HepG2 (cell line): ENCODE measurements at regions not wholly inside any gene's neighbourhood (a gene's known extent, or its start where the extent isn't known, plus 50 kb on each side); places are given as distances from the start of the nearest gene placed in this dataset.

Experiments used
- ATAC-seq: fragments of 200-7000 bp; cut with Tn5 transposase; 3 replicates; pipeline ENCODE4 v1.9.1; 2020; ENCODE audit warnings: mild to moderate bottlenecking, moderate library complexity
- BruUV-seq: library from RNA; stranded (reverse); fragments of 400-500 nt; replicated peaks from 2 replicates; lab custom pipeline; 2021; lab: Mats Ljungman, UMichigan
- CTCF ChIA-PET: fragments of 300-600 bp; formaldehyde crosslinking; extraction: SDS; loops from one replicate; lab custom pipeline; 2021; ENCODE audit warnings: low total read pairs, inconsistent platforms, low intra/inter-chr PET ratio; lab: Yijun Ruan, JAX
- POLR2A ChIA-PET: fragments of 350-600 bp; sonication (Branson Sonifier 250); formaldehyde crosslinking; loops from one replicate; lab custom pipeline; 2020; ENCODE audit warnings: antibody characterized with exemption, inconsistent platforms; lab: Yijun Ruan, JAX
- DNase-seq: peaks from one replicate; pipeline ENCODE4 v3.0.0-alpha.2; 2015; ENCODE audit warnings: low spot score
- FAIRE-seq: peaks from 3 replicates; lab custom pipeline; 2011; peaks lifted over from hg19 to GRCh38; lab: Jason Lieb, UNC
- H2AFZ ChIP-seq: one replicate; pipeline ENCODE4 v1.6.1; 2011; ENCODE audit warnings: low read length, inconsistent platforms
- H3K27ac ChIP-seq: fragments of 300-600 bp; 3 replicates; pipeline ENCODE4 v1.8.0; 2011; ENCODE audit warnings: mixed run types, mild to moderate bottlenecking, mixed read lengths, low read length, inconsistent platforms; ENCODE audit not compliant: insufficient read depth; ENCODE audit errors: extremely low read length
- H3K27me3 ChIP-seq, 2 experiments: fragments of 200-600 bp in 1 of 2; 2 replicates in 1 of 2; 3 replicates in 1 of 2; pipeline versions ENCODE4 v1.6.0 to v1.8.0; 2011; ENCODE audit warnings: low read length in 2 of 2, mild to moderate bottlenecking in 2 of 2, moderate library complexity in 2 of 2, inconsistent platforms in 1 of 2; ENCODE audit not compliant: insufficient read depth in 2 of 2, control insufficient read depth in 1 of 2
- H3K36me3 ChIP-seq, 2 experiments: fragments of 200-600 bp in 1 of 2; replicated peaks in 1 of 2; 2 replicates in 1 of 2; 3 replicates in 1 of 2; pipeline versions ENCODE4 v1.5.1 to v1.8.0; 2011; ENCODE audit warnings: low read length in 2 of 2, inconsistent platforms in 1 of 2; ENCODE audit not compliant: insufficient read depth in 2 of 2, control insufficient read depth in 1 of 2
- H3K4me1 ChIP-seq: 2 replicates; pipeline ENCODE4 v1.5.1; 2012; ENCODE audit warnings: low read length, inconsistent platforms; ENCODE audit not compliant: insufficient read depth
- H3K4me2 ChIP-seq: 2 replicates; pipeline ENCODE4 v1.6.0; 2011; ENCODE audit warnings: low read depth, low read length, inconsistent platforms
- H3K4me3 ChIP-seq, 3 experiments: fragments of 200-600 bp in 1 of 3; sonication (generic), shearing (Covaris generic) in 1 of 3; replicated peaks in 1 of 3; 2 replicates each; pipeline ENCODE4 v1.5.1; 2011 to 2016; ENCODE audit warnings: low read length in 3 of 3, inconsistent platforms in 2 of 3, low read depth in 2 of 3, mild to moderate bottlenecking in 2 of 3, control low read depth in 1 of 3, mixed read lengths in 1 of 3; ENCODE audit not compliant: insufficient read depth in 1 of 3
- H3K79me2 ChIP-seq: one replicate; pipeline ENCODE4 v1.6.1; 2011; ENCODE audit warnings: low read length, inconsistent platforms; ENCODE audit not compliant: insufficient read depth
- H3K9ac ChIP-seq: 2 replicates; pipeline ENCODE4 v1.6.0; 2011; ENCODE audit warnings: mild to moderate bottlenecking, low read depth, low read length, inconsistent platforms; ENCODE audit not compliant: insufficient read depth
- H3K9me3 ChIP-seq: 2 replicates; pipeline ENCODE4 v1.5.1; 2012; ENCODE audit warnings: mild to moderate bottlenecking, low read length
- H4K20me1 ChIP-seq: 2 replicates; pipeline ENCODE4 v1.6.0; 2011; ENCODE audit warnings: inconsistent platforms, mild to moderate bottlenecking, low read length, moderate library complexity; ENCODE audit not compliant: insufficient read depth
- AGO1 ChIP-seq: fragments of 200-400 bp; formaldehyde crosslinking; IDR thresholded peaks from 2 replicates; pipeline ENCODE4 v1.6.1; 2017; ENCODE audit warnings: mild to moderate bottlenecking, low read depth, low read length, moderate library complexity; ENCODE audit not compliant: poor library complexity, severe bottlenecking
- ARHGAP35 ChIP-seq: sonication (generic); formaldehyde crosslinking; IDR thresholded peaks from 2 replicates; pipeline ENCODE4 v1.9.0; 2022; ENCODE audit warnings: mild to moderate bottlenecking, inconsistent platforms, moderate library complexity, missing genetic modification reagents, borderline replicate concordance
- CC2D1A ChIP-seq: sonication (generic); formaldehyde crosslinking; IDR thresholded peaks from 2 replicates; pipeline ENCODE4 v1.8.1; 2023; ENCODE audit warnings: mild to moderate bottlenecking, missing genetic modification reagents
- CENPX ChIP-seq: sonication (generic); formaldehyde crosslinking; IDR thresholded peaks from 2 replicates; pipeline ENCODE4 v1.9.0; 2021; ENCODE audit warnings: mild to moderate bottlenecking, missing genetic modification reagents, moderate library complexity
- MTA3 ChIP-seq: sonication (generic); formaldehyde crosslinking; IDR thresholded peaks from 2 replicates; pipeline ENCODE4 v1.4.0; 2020; ENCODE audit warnings: missing genetic modification reagents
- NFYC ChIP-seq: IDR thresholded peaks from 2 replicates; pipeline ENCODE4 v1.6.1; 2016; ENCODE audit warnings: missing genetic modification reagents, missing compliant biosample characterization
- PAWR ChIP-seq: sonication (generic); formaldehyde crosslinking; IDR thresholded peaks from 2 replicates; pipeline ENCODE4 v1.4.0; 2020; ENCODE audit warnings: missing genetic modification reagents, mild to moderate bottlenecking, borderline replicate concordance
- SNAPC5 ChIP-seq: sonication (generic); formaldehyde crosslinking; IDR thresholded peaks from 2 replicates; pipeline ENCODE4 v1.8.1; 2023; ENCODE audit warnings: mild to moderate bottlenecking, missing genetic modification reagents, borderline replicate concordance
- TGIF2 ChIP-seq: IDR thresholded peaks from 2 replicates; pipeline ENCODE4 v1.6.1; 2016; ENCODE audit warnings: control low read depth, missing compliant biosample characterization
- THYN1 ChIP-seq: sonication (generic); formaldehyde crosslinking; IDR thresholded peaks from 2 replicates; pipeline ENCODE4 v1.8.1; 2023; ENCODE audit warnings: low read depth, mild to moderate bottlenecking, moderate library complexity, missing genetic modification reagents, borderline replicate concordance
- TOPORS ChIP-seq: sonication (generic); formaldehyde crosslinking; IDR thresholded peaks from 2 replicates; pipeline ENCODE4 v1.8.0; 2023; ENCODE audit warnings: mild to moderate bottlenecking, missing genetic modification reagents
- ZFP62 ChIP-seq: sonication (generic); formaldehyde crosslinking; IDR thresholded peaks from 2 replicates; pipeline ENCODE4 v1.4.0; 2020; ENCODE audit warnings: missing genetic modification reagents
- ZNF207 ChIP-seq: fragments of 450-650 bp; IDR thresholded peaks from 2 replicates; pipeline ENCODE4 v1.6.1; 2016; ENCODE audit warnings: antibody characterized with exemption, borderline replicate concordance
- ZNF543 ChIP-seq: sonication (generic); formaldehyde crosslinking; IDR thresholded peaks from 2 replicates; pipeline ENCODE4 v1.4.0; 2020; ENCODE audit warnings: mild to moderate bottlenecking, missing genetic modification reagents
- ZNF639 ChIP-seq: conservative IDR thresholded peaks from 2 replicates; pipeline ENCODE4 v1.6.1; 2018; ENCODE audit warnings: missing genetic modification reagents
- ZNF660 ChIP-seq: sonication (generic); formaldehyde crosslinking; IDR thresholded peaks from 2 replicates; pipeline ENCODE4 v1.5.1; 2020; ENCODE audit warnings: mild to moderate bottlenecking, low read depth, missing genetic modification reagents, borderline replicate concordance
- WGBS: methylation state at CpG from one replicate; pipeline ENCODE4 v1.1.6; 2017; ENCODE audit warnings: low lambda C conversion rate; 5-methylcytosine and 5-hydroxymethylcytosine counted together
- in situ Hi-C: cut with HindIII; loops from 2 replicates; pipeline ENCODE4 v1.10.0; 2017; ENCODE audit warnings: low pct_unique_long_range_greater_than_20kb; ENCODE audit not compliant: extremely low pct_ligation_motif_present
- intact Hi-C: fragments of 100-400 bp; cut with micrococcal nuclease; formaldehyde crosslinking; loops from one replicate; pipeline ENCODE4 v1.10.0; 2022; ENCODE audit not compliant: unreplicated experiment
- TF ChIP-seq, protein P1 (sequence below): IDR thresholded peaks from 2 replicates; pipeline ENCODE4 v1.6.1; 2016; ENCODE audit warnings: missing compliant biosample characterization, missing genetic modification reagents, borderline replicate concordance
- TF ChIP-seq, protein P2 (sequence below): sonication (generic); formaldehyde crosslinking; conservative IDR thresholded peaks from 2 replicates; pipeline ENCODE4 v1.4.0; 2020; ENCODE audit warnings: missing genetic modification reagents
- TF ChIP-seq, protein P3 (sequence below): sonication (generic); formaldehyde crosslinking; IDR thresholded peaks from 2 replicates; pipeline ENCODE4 v1.8.1; 2023; ENCODE audit warnings: mild to moderate bottlenecking, moderate library complexity, missing genetic modification reagents

DNA sequence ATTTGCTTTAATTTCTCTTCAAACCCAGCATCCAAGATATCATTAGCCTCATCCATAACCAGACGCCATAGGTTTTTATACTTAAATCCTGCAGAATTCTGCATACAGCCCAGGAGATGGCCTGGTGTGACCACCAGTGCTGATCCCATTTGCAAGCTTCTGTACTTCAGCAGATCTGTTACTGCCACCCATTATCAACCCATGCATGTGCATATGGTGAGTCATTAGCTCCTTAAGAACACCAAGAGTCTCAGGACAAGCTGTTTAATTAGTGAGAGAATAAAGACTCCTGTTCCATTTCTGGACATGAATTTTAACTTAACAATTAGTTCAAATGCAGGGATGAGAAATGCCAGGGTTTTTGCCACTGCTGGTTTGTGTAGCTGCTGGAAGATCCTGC, 110.7 kb upstream of the TANK start:
- in situ Hi-C loops (no loop called here), intact Hi-C loops (no loop called here)
- H3K9ac ChIP-seq: no peak overlapping the region
- TF ChIP-seq NFYC (CRISPR knock-in tag) (no peak), CENPX (CRISPR knock-in tag) (no peak), ZNF660 (CRISPR knock-in tag) (no peak), ZNF207 (no peak), ARHGAP35 (no peak), TOPORS (no peak), AGO1 (no peak), TGIF2 (CRISPR knock-in tag) (no peak), ZNF543 (no peak), PAWR (CRISPR knock-in tag) (no peak), MTA3 (no peak), THYN1 (CRISPR knock-in tag) (no peak), ZFP62 (CRISPR knock-in tag) (no peak), ZNF639 (CRISPR knock-in tag) (no peak), SNAPC5 (CRISPR knock-in tag) (no peak), CC2D1A (CRISPR knock-in tag) (no peak)
- TF ChIP-seq, protein P1, sequence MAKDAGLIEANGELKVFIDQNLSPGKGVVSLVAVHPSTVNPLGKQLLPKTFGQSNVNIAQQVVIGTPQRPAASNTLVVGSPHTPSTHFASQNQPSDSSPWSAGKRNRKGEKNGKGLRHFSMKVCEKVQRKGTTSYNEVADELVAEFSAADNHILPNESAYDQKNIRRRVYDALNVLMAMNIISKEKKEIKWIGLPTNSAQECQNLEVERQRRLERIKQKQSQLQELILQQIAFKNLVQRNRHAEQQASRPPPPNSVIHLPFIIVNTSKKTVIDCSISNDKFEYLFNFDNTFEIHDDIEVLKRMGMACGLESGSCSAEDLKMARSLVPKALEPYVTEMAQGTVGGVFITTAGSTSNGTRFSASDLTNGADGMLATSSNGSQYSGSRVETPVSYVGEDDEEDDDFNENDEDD: no peak
- TF ChIP-seq, protein P2, sequence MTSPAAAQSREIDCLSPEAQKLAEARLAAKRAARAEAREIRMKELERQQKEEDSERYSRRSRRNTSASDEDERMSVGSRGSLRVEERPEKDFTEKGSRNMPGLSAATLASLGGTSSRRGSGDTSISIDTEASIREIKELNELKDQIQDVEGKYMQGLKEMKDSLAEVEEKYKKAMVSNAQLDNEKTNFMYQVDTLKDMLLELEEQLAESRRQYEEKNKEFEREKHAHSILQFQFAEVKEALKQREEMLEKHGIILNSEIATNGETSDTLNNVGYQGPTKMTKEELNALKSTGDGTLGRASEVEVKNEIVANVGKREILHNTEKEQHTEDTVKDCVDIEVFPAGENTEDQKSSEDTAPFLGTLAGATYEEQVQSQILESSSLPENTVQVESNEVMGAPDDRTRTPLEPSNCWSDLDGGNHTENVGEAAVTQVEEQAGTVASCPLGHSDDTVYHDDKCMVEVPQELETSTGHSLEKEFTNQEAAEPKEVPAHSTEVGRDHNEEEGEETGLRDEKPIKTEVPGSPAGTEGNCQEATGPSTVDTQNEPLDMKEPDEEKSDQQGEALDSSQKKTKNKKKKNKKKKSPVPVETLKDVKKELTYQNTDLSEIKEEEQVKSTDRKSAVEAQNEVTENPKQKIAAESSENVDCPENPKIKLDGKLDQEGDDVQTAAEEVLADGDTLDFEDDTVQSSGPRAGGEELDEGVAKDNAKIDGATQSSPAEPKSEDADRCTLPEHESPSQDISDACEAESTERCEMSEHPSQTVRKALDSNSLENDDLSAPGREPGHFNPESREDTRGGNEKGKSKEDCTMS: no peak
- TF ChIP-seq, protein P3, sequence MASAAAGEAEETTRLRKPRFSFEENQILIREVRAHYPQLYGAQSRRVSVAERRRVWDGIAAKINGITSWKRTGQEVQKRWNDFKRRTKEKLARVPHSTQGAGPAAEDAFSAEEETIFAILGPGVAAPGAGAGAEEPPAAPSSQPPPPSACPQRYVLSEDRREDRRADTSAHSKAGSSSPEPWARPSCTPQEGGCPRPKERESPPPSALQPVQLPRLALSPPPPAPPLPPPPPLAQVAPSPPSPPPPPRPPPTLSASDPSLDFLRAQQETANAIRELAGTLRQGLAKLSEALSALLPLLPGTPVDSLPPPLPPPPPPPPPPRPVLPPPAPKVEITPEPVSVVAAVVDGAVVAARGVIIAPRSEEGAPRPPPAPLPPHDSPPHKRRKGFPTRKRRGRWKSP (CRISPR knock-in tag): no peak
- no peak for DNase-seq
- ATAC-seq: no peak
- H3K4me1 ChIP-seq: no peaks in the 10 kb centered on the region
- no peak for FAIRE-seq
- BruUV-seq: no TSS peak
- CTCF ChIA-PET: no interaction called here
- H3K79me2 ChIP-seq: no peaks in the 10 kb centered on the region
- H3K36me3 ChIP-seq: no peaks in the 10 kb centered on the region
- POLR2A ChIA-PET: no interaction called here
- H3K27ac ChIP-seq: no peak overlapping the region
- no peak overlapping the region for H3K4me3 ChIP-seq
- WGBS: 49% methylated on average over 1 of the region's 1 CpG
- H4K20me1 ChIP-seq: no peaks in the 10 kb centered on the region
- H3K4me2 ChIP-seq: no peak overlapping the region
- no peaks in the 10 kb centered on the region for H3K27me3 ChIP-seq
- H3K9me3 ChIP-seq: no peaks in the 10 kb centered on the region
- no peak overlapping the region for H2AFZ ChIP-seq
